ENCODE measurements at regions not wholly inside any gene's neighbourhood (a gene's known extent, or its start where the extent isn't known, plus 50 kb on each side); places are given as distances from the start of the nearest gene placed in this dataset.

DNA sequence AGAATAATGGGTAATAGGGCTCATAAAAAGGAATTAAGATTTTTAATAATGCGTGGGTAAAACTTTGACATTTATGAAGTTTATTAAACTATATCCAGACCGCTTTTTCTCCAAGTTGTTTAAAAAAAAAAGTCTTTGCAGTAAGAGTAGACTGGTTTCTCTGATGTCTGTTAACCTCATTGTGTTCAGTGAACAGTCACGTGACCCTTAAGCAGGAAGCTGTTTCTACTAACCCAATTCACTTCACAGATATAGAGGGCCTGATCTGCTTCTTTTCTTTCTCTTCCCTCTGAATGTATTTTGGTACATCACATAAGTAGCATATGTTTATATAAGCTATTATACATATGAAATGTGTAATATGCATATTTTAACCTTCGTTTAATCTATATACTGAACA lies 1011.3 kb upstream of the CELF4 start:
- no peak for DNase-seq (ENCODE audit: low read depth in 2 of 2)

DNA sequence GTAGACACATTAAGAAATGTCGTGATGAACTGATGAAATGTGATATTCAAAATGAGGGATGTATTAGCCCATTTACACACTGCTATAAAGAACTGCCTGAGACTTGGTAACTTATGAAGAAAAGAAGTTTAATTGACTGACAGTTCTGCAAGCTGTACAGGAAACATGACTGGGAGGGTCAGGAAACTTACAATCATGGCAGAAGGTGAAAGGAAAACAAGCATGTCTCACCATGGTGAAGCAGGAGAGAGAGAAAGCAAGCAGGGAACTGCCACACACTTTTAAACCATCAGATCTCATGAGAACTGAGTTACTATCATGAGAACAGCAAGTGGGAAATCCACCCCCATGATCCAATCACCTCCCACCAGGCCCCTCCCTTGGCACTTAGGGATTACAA lies 1010.8 kb upstream of the CELF4 start:
- no peak for DNase-seq (ENCODE audit: low read depth in 2 of 2)

DNA sequence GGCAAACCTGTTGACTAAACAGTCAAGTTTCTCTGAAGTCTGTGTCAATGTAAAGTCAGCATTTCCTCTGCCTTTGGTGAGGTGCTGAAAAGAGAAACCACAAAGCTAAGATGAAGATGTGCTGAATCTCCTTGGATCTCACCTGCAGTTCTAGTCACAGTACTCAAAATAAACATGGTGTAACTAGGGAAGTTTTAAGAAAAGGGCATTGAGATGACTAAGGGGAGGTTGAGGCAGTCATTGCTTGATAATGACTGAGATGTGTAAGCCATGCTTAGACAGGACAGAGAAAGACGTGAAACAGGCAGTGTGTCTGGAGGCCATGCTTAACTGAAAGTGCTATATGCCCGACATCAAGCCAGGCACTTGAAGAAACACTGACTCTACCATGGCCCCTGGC lies 1010.0 kb upstream of the CELF4 start:
- no peak for DNase-seq (ENCODE audit: low read depth in 2 of 2)

DNA sequence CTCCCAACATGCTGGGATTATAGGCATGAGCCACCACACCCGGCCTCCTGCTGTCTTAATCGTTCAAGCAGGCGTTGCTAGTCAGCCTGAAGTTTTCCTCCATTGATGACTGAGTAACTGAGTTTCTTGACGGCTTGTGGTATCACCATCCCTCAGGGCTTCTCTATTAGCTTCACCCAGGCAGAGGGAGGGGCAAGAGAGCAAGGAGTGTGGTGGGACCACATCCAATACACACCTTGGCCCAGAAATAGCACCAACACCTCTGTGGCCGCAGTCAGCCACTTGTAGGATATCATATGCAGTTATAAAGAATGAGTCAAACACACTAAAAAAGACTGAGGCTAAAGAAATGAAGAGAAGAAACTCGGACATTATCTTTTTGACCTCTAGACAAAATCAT lies 1009.4 kb upstream of the CELF4 start:
- DNase-seq (ENCODE audit: low read depth in 2 of 2), result no peak

GRCh38 chr18:38572554-38573111 lies 1007.0 kb upstream of the CELF4 start:
- no peak for DNase-seq (ENCODE audit: low read depth in 2 of 2)

GRCh38 chr18:38571651-38572050 lies 1006.1 kb upstream of the CELF4 start:
- no peak for DNase-seq (ENCODE audit: low read depth in 2 of 2)

GRCh38 chr18:38565513-38565912 lies 999.9 kb upstream of the CELF4 start:
- DNase-seq (ENCODE audit: low read depth in 2 of 2), result no peak

GRCh38 chr18:38563396-38563980 lies 997.9 kb upstream of the CELF4 start:
- DNase-seq (ENCODE audit: low read depth in 2 of 2), result no peak

DNA sequence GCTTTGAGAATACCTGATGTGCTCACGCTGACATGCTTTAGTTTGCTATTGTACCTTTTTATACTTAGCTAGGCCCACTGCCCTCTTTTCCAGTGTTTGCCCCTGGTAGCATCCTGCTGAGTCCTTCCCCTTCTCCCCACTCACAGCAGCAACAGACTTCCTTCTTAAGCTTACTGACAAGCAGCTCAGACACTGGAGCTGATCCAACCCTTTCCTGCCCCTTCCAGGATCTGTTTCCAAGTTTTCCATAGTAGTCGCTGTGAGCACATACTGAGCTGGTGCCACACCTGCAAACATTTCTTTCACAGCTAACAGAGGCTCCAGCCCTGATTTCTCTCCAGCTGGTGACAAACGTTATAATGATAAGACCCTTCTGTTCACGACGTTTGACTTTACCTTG lies 991.4 kb upstream of the CELF4 start:
- no peak for DNase-seq (ENCODE audit: low read depth in 2 of 2)

- no peak for DNase-seq (ENCODE audit: low read depth in 2 of 2)
These were observed 987.2 kb upstream of the CELF4 start for GRCh38 chr18:38552732-38553321.

- DNase-seq (ENCODE audit: low read depth in 2 of 2), result no peak
These were observed 986.3 kb upstream of the CELF4 start for GRCh38 chr18:38551881-38552280.

DNA sequence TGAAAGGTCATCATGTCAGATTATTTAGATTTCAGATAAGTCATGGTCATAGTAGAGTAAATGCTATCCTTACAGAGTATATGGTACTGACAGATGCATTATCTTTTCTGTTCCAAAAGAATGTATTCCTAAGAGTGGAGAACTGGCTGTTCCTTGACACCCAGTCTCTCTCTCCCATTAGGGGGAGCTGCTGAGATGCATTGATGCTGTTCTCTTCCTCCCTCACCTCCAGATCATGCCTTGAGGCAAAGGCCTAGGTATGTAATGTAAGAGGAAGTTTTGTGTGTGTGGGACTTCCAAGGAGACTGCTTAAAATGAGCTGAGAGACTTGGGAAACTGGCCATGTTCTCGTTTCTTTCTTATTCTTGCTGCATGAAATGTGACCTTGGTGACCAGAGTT lies 979.5 kb upstream of the CELF4 start:
- no peak for DNase-seq (ENCODE audit: low read depth in 2 of 2)

- DNase-seq (ENCODE audit: low read depth in 2 of 2), result no peak
These were observed 974.3 kb upstream of the CELF4 start for GRCh38 chr18:38539856-38540255.

DNA sequence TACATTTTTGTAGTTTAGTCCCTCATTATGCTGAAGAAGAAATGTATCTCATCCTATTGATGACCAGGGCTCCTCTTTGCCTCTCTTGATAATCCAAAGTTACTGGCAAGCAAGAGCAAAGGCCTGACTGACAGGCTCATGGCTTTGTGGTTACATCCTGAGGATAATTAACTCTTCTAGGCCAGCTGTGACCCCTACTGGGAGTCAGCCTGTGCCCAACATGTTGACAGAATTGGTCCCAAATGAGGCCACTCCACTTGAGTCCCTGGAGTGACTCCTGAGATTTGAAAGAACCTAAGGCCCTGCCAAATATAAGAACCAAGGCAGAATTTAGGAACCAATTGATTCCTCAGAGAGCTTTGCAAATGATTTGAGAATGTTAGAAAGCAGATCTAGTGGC lies 973.8 kb upstream of the CELF4 start:
- no peak for DNase-seq (ENCODE audit: low read depth in 2 of 2)

- DNase-seq (ENCODE audit: low read depth in 2 of 2), result no peak
These were observed 968.5 kb upstream of the CELF4 start for GRCh38 chr18:38534073-38534472.

DNA sequence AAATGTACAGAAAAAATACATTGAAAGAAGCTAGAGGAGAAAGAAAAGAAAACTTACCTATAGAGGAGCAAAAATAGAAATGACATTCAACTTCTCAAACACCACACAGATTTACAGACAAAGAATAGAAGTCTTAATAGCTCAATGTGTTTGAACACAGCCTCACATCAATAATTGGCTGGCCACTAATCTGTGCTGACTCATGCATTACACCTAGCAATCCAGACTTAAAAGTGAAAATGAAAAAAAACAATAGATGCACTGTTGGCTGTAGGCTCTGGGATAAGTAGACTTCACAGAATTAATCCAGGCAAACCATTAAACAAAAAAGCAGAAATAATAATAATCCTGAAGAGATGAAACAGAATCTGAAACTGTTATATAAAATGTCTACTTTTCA lies 961.3 kb upstream of the CELF4 start:
- DNase-seq (ENCODE audit: low read depth in 2 of 2), result no peak

DNA sequence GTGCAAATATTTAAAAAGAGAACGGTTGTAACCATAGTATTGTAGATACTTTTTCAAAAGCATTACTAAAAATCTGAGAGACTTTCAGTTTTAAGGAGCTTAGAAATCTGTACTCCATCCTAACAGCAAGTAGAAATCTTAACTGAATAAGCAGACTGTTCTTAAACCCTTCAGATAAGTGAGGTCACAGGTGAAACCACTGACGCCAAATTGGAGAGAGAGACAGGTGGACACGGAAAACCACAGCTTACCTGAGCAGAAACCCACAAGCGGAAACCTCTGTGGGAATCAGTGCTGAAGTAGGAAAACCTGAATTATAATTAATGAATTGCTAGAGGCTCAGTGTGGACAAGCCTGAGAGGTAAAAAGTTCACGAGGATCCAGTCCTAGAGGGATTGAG lies 959.4 kb upstream of the CELF4 start:
- DNase-seq (ENCODE audit: low read depth in 2 of 2), result no peak

- DNase-seq (ENCODE audit: low read depth in 2 of 2), result no peak
These were observed 955.2 kb upstream of the CELF4 start for GRCh38 chr18:38520786-38521185.

DNA sequence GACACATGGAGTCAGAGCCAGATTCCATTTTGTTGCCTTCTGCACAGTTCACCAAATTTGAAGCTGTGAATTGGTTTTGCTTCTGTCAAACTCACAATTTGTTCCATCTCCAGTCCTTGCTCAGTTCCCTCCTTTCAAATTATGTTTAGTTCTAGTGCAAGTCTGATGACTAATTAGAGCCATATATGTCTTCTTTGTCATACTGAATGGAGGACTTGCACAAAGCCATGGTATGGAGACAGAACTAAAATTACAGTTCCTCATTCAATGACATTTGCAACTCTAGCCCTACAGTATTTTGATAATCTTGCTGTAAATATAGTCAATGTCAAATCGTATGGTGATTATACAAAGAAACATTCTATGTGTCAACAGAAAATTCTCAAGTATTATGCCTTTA lies 936.9 kb upstream of the CELF4 start:
- DNase-seq (ENCODE audit: low read depth in 2 of 2), result no peak

DNA sequence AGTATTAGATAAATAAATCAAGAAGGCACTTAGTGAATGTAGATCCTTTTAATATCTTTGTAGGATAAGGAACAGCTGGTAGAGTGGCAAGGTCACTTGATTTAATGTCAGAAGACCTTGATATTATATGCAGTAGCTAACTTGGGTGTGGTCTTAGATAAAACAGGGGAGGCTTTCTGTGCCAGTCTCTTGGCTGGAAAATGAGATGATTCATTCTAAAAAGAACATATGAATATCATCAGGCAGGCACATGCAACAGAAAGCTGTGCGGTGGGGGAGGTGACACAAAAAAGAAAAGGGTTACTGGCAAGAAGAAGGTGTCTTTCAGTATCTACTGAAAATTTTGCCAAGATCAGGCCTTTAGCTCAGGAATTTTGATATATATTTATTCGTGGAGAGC lies 931.7 kb upstream of the CELF4 start:
- DNase-seq (ENCODE audit: low read depth in 2 of 2), result no peak

GRCh38 chr18:38496222-38496793 lies 930.7 kb upstream of the CELF4 start:
- no peak for DNase-seq (ENCODE audit: low read depth in 2 of 2)

DNA sequence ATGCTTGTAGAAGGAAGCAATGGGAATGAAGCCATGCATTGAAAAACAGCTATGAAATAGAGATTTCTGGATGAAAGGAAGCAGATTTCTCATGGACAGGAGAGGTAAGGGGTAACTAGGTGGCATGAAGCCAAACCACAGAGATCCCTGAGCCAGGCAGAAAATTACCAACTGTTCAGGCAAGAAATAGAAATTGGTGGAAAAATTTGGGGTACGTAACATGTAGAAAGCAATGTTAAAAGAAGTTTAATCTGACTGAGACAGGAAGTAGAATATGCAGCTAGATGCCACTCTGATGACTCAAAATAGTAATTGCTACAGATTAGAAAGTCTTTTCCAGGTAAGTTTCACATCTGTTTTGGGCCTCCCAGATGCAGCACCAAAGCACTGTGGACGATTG lies 928.5 kb upstream of the CELF4 start:
- no peak for DNase-seq (ENCODE audit: low read depth in 2 of 2)

DNA sequence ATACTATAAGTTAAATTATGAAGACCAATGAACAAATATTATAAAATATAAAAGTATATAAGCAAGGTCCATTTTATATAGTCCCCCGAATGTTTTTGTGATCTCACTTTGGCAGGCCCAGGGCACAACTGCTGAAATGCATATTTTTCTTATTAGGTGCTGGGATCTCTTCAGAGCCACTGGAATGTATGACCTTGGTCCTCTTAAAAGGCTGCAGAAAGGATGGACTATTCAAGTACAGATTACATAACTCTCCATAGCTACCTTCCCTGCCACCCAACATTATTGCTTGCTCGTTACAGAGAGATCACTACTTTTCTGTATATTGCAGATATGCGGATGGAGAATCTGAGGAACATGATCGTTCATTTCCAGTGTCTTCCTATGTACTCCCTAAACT lies 925.6 kb upstream of the CELF4 start:
- DNase-seq (ENCODE audit: low read depth in 2 of 2), result no peak
